Germinal center (tissue), 1 donor: ENCODE measurements at regions not wholly inside any gene's neighbourhood (a gene's known extent, or its start where the extent isn't known, plus 50 kb on each side); places are given as distances from the start of the nearest gene placed in this dataset.

Experiments
- DNase-seq: peaks from one replicate; pipeline ENCODE4 v3.0.0; 2012; ENCODE audit warnings: mixed read lengths, low spot score

- no peak for DNase-seq
Measured at GRCh38 chr4:24164054-24164693, 274.3 kb upstream of the PPARGC1A start.

- DNase-seq = no peak
Measured at GRCh38 chr4:24163314-24163713, 273.5 kb upstream of the PPARGC1A start.

GRCh38 chr4:24160358-24160757 lies 270.5 kb upstream of the PPARGC1A start:
- DNase-seq = no peak

- no peak for DNase-seq
Measured at GRCh38 chr4:24158031-24158430, 268.2 kb upstream of the PPARGC1A start.

GRCh38 chr4:24150034-24150433 lies 260.2 kb upstream of the PPARGC1A start:
- DNase-seq = no peak

- DNase-seq = no peak
Measured at GRCh38 chr4:24146127-24146526, 256.3 kb upstream of the PPARGC1A start.

- DNase-seq = no peak
Measured at GRCh38 chr4:24145591-24145990, 255.7 kb upstream of the PPARGC1A start.

GRCh38 chr4:24144381-24144780 lies 254.5 kb upstream of the PPARGC1A start:
- DNase-seq = no peak

- no peak for DNase-seq
Measured at GRCh38 chr4:24143741-24144140, 253.9 kb upstream of the PPARGC1A start.

GRCh38 chr4:24141836-24142235 lies 252.0 kb upstream of the PPARGC1A start:
- no peak for DNase-seq

- no peak for DNase-seq
Measured at GRCh38 chr4:24140892-24141291, 251.0 kb upstream of the PPARGC1A start.

- no peak for DNase-seq
Measured at GRCh38 chr4:24137671-24138601, 248.1 kb upstream of the PPARGC1A start.

GRCh38 chr4:24131954-24132673 lies 242.3 kb upstream of the PPARGC1A start:
- no peak for DNase-seq

GRCh38 chr4:24130637-24131036 lies 240.8 kb upstream of the PPARGC1A start:
- DNase-seq = no peak

- no peak for DNase-seq
Measured at GRCh38 chr4:24126776-24127175, 236.9 kb upstream of the PPARGC1A start.

- no peak for DNase-seq
Measured at GRCh38 chr4:24121395-24122175, 231.7 kb upstream of the PPARGC1A start.

- DNase-seq = no peak
Measured at GRCh38 chr4:24117975-24118374, 228.1 kb upstream of the PPARGC1A start.

GRCh38 chr4:24116107-24116506 lies 226.3 kb upstream of the PPARGC1A start:
- DNase-seq = no peak

GRCh38 chr4:24114919-24115500 lies 225.2 kb upstream of the PPARGC1A start:
- no peak for DNase-seq

GRCh38 chr4:24114444-24114843 lies 224.6 kb upstream of the PPARGC1A start:
- no peak for DNase-seq

- no peak for DNase-seq
Measured at GRCh38 chr4:24112466-24112865, 222.6 kb upstream of the PPARGC1A start.

- DNase-seq = no peak
Measured at GRCh38 chr4:24108567-24108966, 218.7 kb upstream of the PPARGC1A start.
